CD4-positive, alpha-beta T cell (primary cell): ENCODE measurements at regions not wholly inside any gene's neighbourhood (a gene's known extent, or its start where the extent isn't known, plus 50 kb on each side); places are given as distances from the start of the nearest gene placed in this dataset.

Source experiments
- ATAC-seq: fragments of 200-7000 bp; cut with Tn5 transposase; one replicate; pipeline ENCODE4 v1.10.0; 2022; ENCODE audit warnings: mild to moderate bottlenecking; ENCODE audit not compliant: poor library complexity
- CTCF ChIA-PET: fragments of 350-600 bp; sonication (Branson Sonifier 250); formaldehyde crosslinking; loops from one replicate; lab custom pipeline; 2021; ENCODE audit warnings: antibody characterized with exemption, inconsistent platforms; lab: Charles Lee
- POLR2A ChIA-PET: fragments of 350-600 bp; sonication (Branson Sonifier 250); formaldehyde crosslinking; loops from one replicate; lab custom pipeline; 2021; ENCODE audit warnings: antibody characterized with exemption, inconsistent platforms; lab: Charles Lee
- DNase-seq, 14 experiments: peaks; one replicate each; pipeline ENCODE4 v3.0.0-alpha.2; 2013 to 2020; ENCODE audit warnings: mixed read lengths in 2 of 14
- H3K27ac ChIP-seq, 2 donors: one replicate each; pipeline versions ENCODE4 v1.5.1 to v1.7.0; 2013; ENCODE audit warnings: low read length in 2 of 2, low read depth in 1 of 2, mild to moderate bottlenecking in 1 of 2
- H3K27me3 ChIP-seq, 2 experiments: 1 replicate in 1 of 2; 2 replicates in 1 of 2; pipeline versions ENCODE4 v1.6.1 to v1.7.0; 2013; ENCODE audit warnings: low read length in 2 of 2, control low read depth in 1 of 2, mild to moderate bottlenecking in 1 of 2, moderate library complexity in 1 of 2; ENCODE audit not compliant: insufficient read depth in 2 of 2, control insufficient read depth in 1 of 2
- H3K36me3 ChIP-seq: one replicate; pipeline ENCODE4 v1.6.1; 2013; ENCODE audit warnings: low read length, control low read depth; ENCODE audit not compliant: insufficient read depth
- H3K4me1 ChIP-seq: one replicate; pipeline ENCODE4 v1.6.1; 2013; ENCODE audit warnings: low read length, control low read depth; ENCODE audit not compliant: insufficient read depth
- H3K4me3 ChIP-seq: one replicate; pipeline ENCODE4 v1.5.1; 2013; ENCODE audit warnings: mild to moderate bottlenecking, low read length, moderate library complexity
- H3K9me3 ChIP-seq, 2 experiments: 1 replicate in 1 of 2; 2 replicates in 1 of 2; pipeline versions ENCODE4 v1.6.1 to v1.7.0; 2013; ENCODE audit warnings: low read length in 2 of 2, mild to moderate bottlenecking in 2 of 2, control low read depth in 1 of 2, moderate library complexity in 1 of 2; ENCODE audit not compliant: control insufficient read depth in 1 of 2, insufficient read depth in 1 of 2
- H3K27ac Mint-ChIP-seq: one replicate; pipeline ENCODE4 v1.8.0; 2020; ENCODE audit warnings: mixed read lengths
- H3K27me3 Mint-ChIP-seq: one replicate; pipeline ENCODE4 v1.8.0; 2021; ENCODE audit warnings: mixed read lengths
- H3K36me3 Mint-ChIP-seq: one replicate; pipeline ENCODE4 v1.8.0; 2021; ENCODE audit warnings: low read depth, mixed read lengths
- H3K4me1 Mint-ChIP-seq: one replicate; pipeline ENCODE4 v1.8.0; 2021; ENCODE audit warnings: low read depth, mixed read lengths
- H3K4me3 Mint-ChIP-seq: one replicate; pipeline ENCODE4 v1.8.0; 2020; ENCODE audit warnings: mild to moderate bottlenecking, mixed read lengths
- H3K9me3 Mint-ChIP-seq: one replicate; pipeline ENCODE4 v1.8.0; 2020; ENCODE audit warnings: mixed read lengths
- CTCF ChIP-seq: fragments of 200-600 bp; IDR thresholded peaks from one replicate; pipeline ENCODE4 v1.8.0; 2022; ENCODE audit warnings: antibody characterized with exemption, mild to moderate bottlenecking
- intact Hi-C, 2 experiments: fragments of 100-400 bp; cut with DNase I in 1 of 2; cut with micrococcal nuclease in 1 of 2; formaldehyde crosslinking; loops; one replicate each; pipeline versions ENCODE4 v1.15.1 to v1.9.0; 2023 to 2025; cut with DNase I, micrococcal nuclease

GRCh38 chr1:229856009-229856650, 210.9 kb upstream of the GALNT2 start:
- no peaks in the 10 kb centered on the region for H3K27me3 Mint-ChIP-seq
- H3K4me1 Mint-ChIP-seq: peaks cover 16% of the 10 kb centered on the region
- H3K9me3 Mint-ChIP-seq: no peaks in the 10 kb centered on the region
- H3K4me3 Mint-ChIP-seq: peak overlapping the region; percentile 88
- Histone ChIP-seq H3K4me3 (peak overlapping the region; percentile 39), H3K36me3 (no peaks in the 10 kb centered on the region), H3K4me1 (peaks cover 4% of the 10 kb centered on the region), H3K9me3 (no peaks in the 10 kb centered on the region), H3K27ac (no peak overlapping the region), H3K27me3 (no peaks in the 10 kb centered on the region)
- ATAC-seq (peak; percentile 73), DNase-seq (peak in 6 of 14 experiments; percentile 8 to 49 (median 32))
- H3K27ac Mint-ChIP-seq: peak overlapping the region; percentile 21
- CTCF ChIA-PET: no interaction called here
- intact Hi-C loops: no loop called here
- no peak for TF ChIP-seq CTCF
- H3K36me3 Mint-ChIP-seq: no peaks in the 10 kb centered on the region
- POLR2A ChIA-PET: no interaction called here

GRCh38 chr1:229857585-229857984, 209.5 kb upstream of the GALNT2 start:
- H3K36me3 ChIP-seq: no peaks in the 10 kb centered on the region
- ATAC-seq (no peak), DNase-seq (no peak)
- Mint-ChIP-seq H3K27me3 (no peaks in the 10 kb centered on the region), H3K4me3 (no peak overlapping the region), H3K4me1 (peaks cover 16% of the 10 kb centered on the region), H3K9me3 (no peaks in the 10 kb centered on the region), H3K36me3 (no peaks in the 10 kb centered on the region), H3K27ac (no peak overlapping the region)
- ChIA-PET POLR2A (no interaction called here), CTCF (no interaction called here)
- H3K27me3 ChIP-seq: no peaks in the 10 kb centered on the region
- peaks cover 4% of the 10 kb centered on the region for H3K4me1 ChIP-seq
- H3K4me3 ChIP-seq: no peak overlapping the region
- H3K9me3 ChIP-seq: no peaks in the 10 kb centered on the region
- no peak for TF ChIP-seq CTCF
- intact Hi-C loops: no loop called here
- H3K27ac ChIP-seq: no peak overlapping the region

- H3K9me3 Mint-ChIP-seq: no peaks in the 10 kb centered on the region
- ATAC-seq (no peak), DNase-seq (no peak)
- no peaks in the 10 kb centered on the region for H3K9me3 ChIP-seq
- no peaks in the 10 kb centered on the region for H3K36me3 Mint-ChIP-seq
- H3K27ac Mint-ChIP-seq: no peak overlapping the region
- no peak overlapping the region for H3K27ac ChIP-seq
- CTCF ChIA-PET: no interaction called here
- POLR2A ChIA-PET: no interaction called here
- no peak overlapping the region for H3K4me3 Mint-ChIP-seq
- peaks cover 4% of the 10 kb centered on the region for H3K4me1 ChIP-seq
- no peaks in the 10 kb centered on the region for H3K27me3 Mint-ChIP-seq
- H3K4me3 ChIP-seq: no peak overlapping the region
- H3K27me3 ChIP-seq: peaks cover 0 to 2% of the 10 kb centered on the region in 2 experiments
- TF ChIP-seq CTCF: no peak
- peaks cover 16% of the 10 kb centered on the region for H3K4me1 Mint-ChIP-seq
- no peaks in the 10 kb centered on the region for H3K36me3 ChIP-seq
- intact Hi-C loops: no loop called here
Observed at GRCh38 chr1:229859026-229859425, 208.0 kb upstream of the GALNT2 start.
